D721Med (cell line): ENCODE measurements at regions not wholly inside any gene's neighbourhood (a gene's known extent, or its start where the extent isn't known, plus 50 kb on each side); places are given as distances from the start of the nearest gene placed in this dataset.

Experiments used
- DNase-seq: peaks from one replicate; pipeline ENCODE4 v3.0.0; 2011; ENCODE audit warnings: low spot score; ENCODE audit not compliant: insufficient read length
- FAIRE-seq: peaks from 2 replicates; lab custom pipeline; 2011; peaks lifted over from hg19 to GRCh38; lab: Jason Lieb, UNC
- TF ChIP-seq, protein P1 (sequence below): IDR thresholded peaks from 2 replicates; pipeline ENCODE4 v1.5.1; 2012; ENCODE audit warnings: mild to moderate bottlenecking, control low read depth; ENCODE audit not compliant: insufficient read depth; ENCODE audit errors: missing control alignments

DNA sequence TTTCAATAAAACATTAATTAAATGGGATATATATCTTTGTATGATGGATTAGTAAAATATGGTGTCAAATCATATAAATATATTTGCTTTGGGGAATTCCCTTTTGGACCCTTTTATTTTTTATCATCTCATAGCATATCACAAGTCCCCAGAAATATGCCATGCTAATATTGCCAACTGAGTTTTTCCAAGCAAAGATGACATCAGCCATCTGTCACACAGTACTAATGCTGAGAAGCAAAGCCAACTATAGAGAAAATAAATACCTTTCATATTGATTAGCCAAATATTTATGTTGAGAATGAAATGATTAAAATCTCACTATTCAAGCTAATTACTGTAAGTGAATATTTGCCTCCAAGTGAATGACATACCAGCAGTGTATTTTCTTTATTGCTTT is 575.3 kb downstream of the ETV1 start:
- FAIRE-seq (no peak), DNase-seq (no peak)
- TF ChIP-seq, protein P1, sequence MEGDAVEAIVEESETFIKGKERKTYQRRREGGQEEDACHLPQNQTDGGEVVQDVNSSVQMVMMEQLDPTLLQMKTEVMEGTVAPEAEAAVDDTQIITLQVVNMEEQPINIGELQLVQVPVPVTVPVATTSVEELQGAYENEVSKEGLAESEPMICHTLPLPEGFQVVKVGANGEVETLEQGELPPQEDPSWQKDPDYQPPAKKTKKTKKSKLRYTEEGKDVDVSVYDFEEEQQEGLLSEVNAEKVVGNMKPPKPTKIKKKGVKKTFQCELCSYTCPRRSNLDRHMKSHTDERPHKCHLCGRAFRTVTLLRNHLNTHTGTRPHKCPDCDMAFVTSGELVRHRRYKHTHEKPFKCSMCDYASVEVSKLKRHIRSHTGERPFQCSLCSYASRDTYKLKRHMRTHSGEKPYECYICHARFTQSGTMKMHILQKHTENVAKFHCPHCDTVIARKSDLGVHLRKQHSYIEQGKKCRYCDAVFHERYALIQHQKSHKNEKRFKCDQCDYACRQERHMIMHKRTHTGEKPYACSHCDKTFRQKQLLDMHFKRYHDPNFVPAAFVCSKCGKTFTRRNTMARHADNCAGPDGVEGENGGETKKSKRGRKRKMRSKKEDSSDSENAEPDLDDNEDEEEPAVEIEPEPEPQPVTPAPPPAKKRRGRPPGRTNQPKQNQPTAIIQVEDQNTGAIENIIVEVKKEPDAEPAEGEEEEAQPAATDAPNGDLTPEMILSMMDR = no peak

DNA sequence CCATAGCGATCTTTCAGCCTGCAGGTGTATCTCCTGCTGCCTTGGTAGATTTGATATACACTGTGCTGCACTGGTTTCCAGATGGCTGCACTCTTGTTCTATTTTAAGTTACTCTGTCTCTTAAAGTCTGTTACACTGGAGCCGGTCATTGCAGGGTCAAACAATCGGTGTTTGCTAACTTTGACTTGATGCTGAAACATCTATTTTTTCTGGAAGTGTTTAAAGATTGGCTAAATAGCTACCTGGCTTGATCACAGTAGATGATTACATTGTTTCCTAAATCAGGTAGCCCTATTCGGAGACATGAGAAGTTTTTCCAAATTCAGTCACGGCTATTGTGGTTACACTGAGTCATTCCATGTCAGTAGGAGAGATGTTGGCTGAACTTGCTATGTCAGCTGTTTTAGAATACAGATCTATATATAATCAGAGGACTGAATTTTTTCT is 574.8 kb downstream of the ETV1 start:
- DNase-seq = no peak
- no peak for FAIRE-seq
- TF ChIP-seq, protein P1 = no peak

DNA sequence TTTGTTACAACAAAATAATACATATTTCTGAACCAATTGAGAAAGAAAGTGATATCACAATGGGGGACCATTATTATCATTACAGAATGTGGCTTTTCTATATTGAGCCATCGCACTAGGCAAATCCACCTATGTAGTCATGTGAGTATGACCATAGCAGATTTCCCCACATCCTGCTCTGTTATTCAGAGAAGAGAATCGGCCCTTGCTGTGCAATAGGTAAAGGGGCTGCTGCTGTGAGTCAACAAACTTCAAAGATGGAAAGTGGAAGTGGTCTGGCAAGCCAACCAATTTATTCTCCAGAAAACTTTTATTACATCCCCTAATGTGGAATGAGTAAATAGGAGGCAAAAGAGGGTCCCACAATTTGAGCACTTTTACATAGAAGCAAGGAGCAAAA is 573.4 kb downstream of the ETV1 start:
- FAIRE-seq (no peak), DNase-seq (no peak)
- TF ChIP-seq, protein P1 = no peak

DNA sequence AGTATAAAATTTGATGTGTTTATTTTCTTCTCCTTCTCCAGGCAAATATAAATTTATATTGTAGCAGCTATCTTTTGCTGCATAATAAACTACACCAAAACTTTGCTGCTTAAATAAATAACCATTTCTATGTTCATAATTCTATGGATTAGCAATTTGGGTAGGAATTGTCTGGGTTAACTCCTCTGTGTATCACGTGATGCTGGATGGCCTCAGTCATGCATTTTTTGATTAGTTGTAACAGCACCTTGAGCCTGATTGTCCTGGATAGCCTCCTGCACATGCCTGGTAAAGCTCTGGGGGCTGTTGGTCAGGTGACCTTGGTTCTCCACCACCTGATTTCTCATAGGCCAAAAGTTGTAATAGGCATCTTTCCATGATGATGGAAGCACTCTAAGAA is 572.9 kb downstream of the ETV1 start:
- TF ChIP-seq, protein P1 = no peak
- FAIRE-seq = no peak
- DNase-seq = no peak

DNA sequence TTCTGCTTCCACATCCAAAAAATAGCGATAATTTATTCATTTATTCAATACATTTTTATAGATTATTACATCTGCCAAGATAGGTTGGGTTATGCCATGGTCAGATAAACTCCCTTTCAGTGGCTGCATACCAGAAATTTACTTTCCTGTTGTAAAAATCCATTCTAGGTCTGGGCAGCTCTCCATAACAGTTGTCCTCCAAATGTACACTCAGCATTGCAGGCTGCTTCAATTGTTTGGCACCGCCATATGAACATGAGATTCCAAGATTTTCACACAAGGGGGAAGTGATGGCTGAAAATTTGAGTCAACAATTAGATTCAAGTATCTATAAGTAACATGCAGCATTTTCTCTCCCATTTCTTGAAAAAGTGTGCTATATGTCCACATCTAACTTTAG is 568.7 kb downstream of the ETV1 start:
- TF ChIP-seq, protein P1 = no peak
- DNase-seq (no peak), FAIRE-seq (no peak)

DNA sequence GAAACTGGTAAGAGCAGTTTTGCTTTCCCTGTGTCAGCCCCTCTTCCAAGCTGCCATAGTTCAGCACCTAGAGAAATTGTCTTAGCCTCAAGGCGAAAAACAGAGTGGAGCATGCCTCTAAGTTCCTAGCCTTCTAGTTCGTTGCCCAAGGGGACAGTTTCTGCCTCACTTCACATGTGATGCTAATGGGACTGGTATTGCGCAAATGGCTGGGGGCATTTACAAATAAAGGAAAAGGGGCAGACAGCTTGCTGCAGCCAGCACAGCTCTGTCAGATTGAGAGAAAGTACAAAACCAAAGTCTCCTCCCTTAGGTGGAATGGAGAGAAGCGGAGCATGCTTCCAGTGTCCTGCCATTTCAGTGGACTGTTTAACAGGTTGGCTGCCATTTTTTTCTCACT is 567.7 kb downstream of the ETV1 start:
- DNase-seq (no peak), FAIRE-seq (no peak)
- TF ChIP-seq, protein P1 = no peak

DNA sequence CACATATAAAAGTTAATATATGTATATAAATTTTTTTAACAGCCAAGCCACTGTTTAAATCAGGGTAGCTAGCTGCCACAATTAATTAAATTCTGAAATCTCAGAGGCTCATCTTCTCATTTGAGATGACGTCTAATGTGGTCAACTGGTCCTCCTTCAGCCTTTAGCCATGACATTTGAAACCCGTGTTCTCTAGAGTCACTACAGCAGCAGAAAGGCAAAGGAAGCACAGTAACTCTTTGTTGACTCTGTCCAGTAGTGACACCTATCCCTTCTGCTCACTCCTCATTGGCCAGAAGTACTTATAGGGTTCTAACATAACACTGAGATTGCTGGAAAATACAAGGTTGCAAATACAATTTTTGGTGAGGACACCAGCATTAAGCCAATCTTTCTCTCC is 555.5 kb downstream of the ETV1 start:
- DNase-seq (no peak), FAIRE-seq (no peak)
- TF ChIP-seq, protein P1 = no peak
